K562 (cell line): ENCODE measurements at regions not wholly inside any gene's neighbourhood (a gene's known extent, or its start where the extent isn't known, plus 50 kb on each side); places are given as distances from the start of the nearest gene placed in this dataset.

Experiments
- ATAC-seq: fragments of 200-7000 bp; cut with Tn5 transposase; 3 replicates; pipeline ENCODE4 v1.9.1; 2020; ENCODE audit warnings: moderate library complexity
- BruUV-seq: library from RNA; stranded (reverse); fragments of 400-500 nt; replicated peaks from 2 replicates; lab custom pipeline; 2021; lab: Mats Ljungman, UMichigan
- CTCF ChIA-PET: fragments of 300-600 bp; formaldehyde crosslinking; extraction: SDS; loops from one replicate; lab custom pipeline; 2021; ENCODE audit warnings: low intra/inter-chr PET ratio; lab: Yijun Ruan, JAX
- POLR2A ChIA-PET: fragments of 300-600, 350-650 bp; sonication (Branson Sonifier 250); formaldehyde crosslinking; extraction: SDS; loops from one replicate; lab custom pipeline; 2021; ENCODE audit warnings: antibody characterized with exemption, inconsistent platforms; lab: Yijun Ruan, JAX
- DNase-seq, 4 experiments: peaks; one replicate each; pipeline versions ENCODE4 v3.0.0 to v3.0.0-alpha.2; 2011 to 2018; ENCODE audit warnings: low spot score in 3 of 4, mixed read lengths in 3 of 4; ENCODE audit errors: extremely low read depth in 1 of 4
- FAIRE-seq: peaks from 2 replicates; lab custom pipeline; 2011; peaks lifted over from hg19 to GRCh38; lab: Jason Lieb, UNC
- H2AFZ ChIP-seq: 2 replicates; pipeline ENCODE4 v1.6.0; 2011; ENCODE audit warnings: low read depth, low read length, control low read depth, inconsistent platforms
- H3K27ac ChIP-seq: fragments of 200-600 bp; 3 replicates; pipeline ENCODE4 v1.8.0; 2011; ENCODE audit warnings: low read depth, mild to moderate bottlenecking, control low read depth, inconsistent platforms, low read length, moderate library complexity, mixed read lengths; ENCODE audit errors: extremely low read depth
- H3K27me3 ChIP-seq, 2 experiments: fragments of 300-600 bp in 1 of 2; 2 replicates in 1 of 2; 3 replicates in 1 of 2; pipeline versions ENCODE4 v1.6.0 to v1.8.0; 2011; ENCODE audit warnings: inconsistent platforms in 2 of 2, low read length in 2 of 2, mild to moderate bottlenecking in 1 of 2, mixed read lengths in 1 of 2, moderate library complexity in 1 of 2; ENCODE audit not compliant: control insufficient read depth in 2 of 2, insufficient read depth in 2 of 2
- H3K36me3 ChIP-seq: fragments of 300-600 bp; 3 replicates; pipeline ENCODE4 v1.8.0; 2011; ENCODE audit warnings: mild to moderate bottlenecking, low read length, inconsistent platforms; ENCODE audit not compliant: control insufficient read depth, insufficient read depth
- H3K4me1 ChIP-seq, 2 experiments: fragments of 200-600 bp in 1 of 2; replicated peaks in 1 of 2; 2 replicates in 1 of 2; 3 replicates in 1 of 2; pipeline versions ENCODE4 v1.5.1 to v1.8.0; 2011; ENCODE audit warnings: inconsistent platforms in 2 of 2, low read length in 2 of 2, mild to moderate bottlenecking in 1 of 2, mixed read lengths in 1 of 2, moderate library complexity in 1 of 2; ENCODE audit not compliant: control insufficient read depth in 2 of 2, insufficient read depth in 2 of 2
- H3K4me2 ChIP-seq: 2 replicates; pipeline ENCODE4 v1.6.1; 2011; ENCODE audit warnings: low read length, control low read depth, inconsistent platforms, mixed read lengths; ENCODE audit not compliant: insufficient read depth
- H3K4me3 ChIP-seq: fragments of 200-600 bp; sonication (generic), shearing (Covaris generic); 2 replicates; pipeline ENCODE4 v1.5.1; 2016; ENCODE audit warnings: control low read depth, inconsistent platforms
- H3K79me2 ChIP-seq: fragments of 200-600 bp; 3 replicates; pipeline ENCODE4 v1.8.0; 2011; ENCODE audit warnings: low read length, inconsistent platforms; ENCODE audit not compliant: control insufficient read depth, insufficient read depth
- H3K9ac ChIP-seq, 2 experiments: 2 replicates each; pipeline versions ENCODE4 v1.6.0 to v1.6.1; 2011; ENCODE audit warnings: low read depth in 2 of 2, low read length in 2 of 2, control low read depth in 1 of 2, inconsistent platforms in 1 of 2, mild to moderate bottlenecking in 1 of 2, mixed read lengths in 1 of 2; ENCODE audit not compliant: insufficient read depth in 1 of 2
- H3K9me1 ChIP-seq: one replicate; pipeline ENCODE4 v1.6.0; 2011; ENCODE audit warnings: inconsistent platforms, mild to moderate bottlenecking, low read length, moderate library complexity; ENCODE audit not compliant: control insufficient read depth, insufficient read depth
- H3K9me3 ChIP-seq: replicated peaks from 2 replicates; pipeline ENCODE4 v1.5.1; 2011; ENCODE audit warnings: low read depth, low read length, inconsistent platforms; ENCODE audit not compliant: control insufficient read depth, insufficient read depth
- H4K20me1 ChIP-seq: replicated peaks from 2 replicates; pipeline ENCODE4 v1.6.1; 2011; ENCODE audit warnings: low read length, inconsistent platforms, mixed read lengths; ENCODE audit not compliant: control insufficient read depth, insufficient read depth
- ADNP ChIP-seq: fragments of 200-800 bp; sonication (Bioruptor generic); IDR thresholded peaks from 2 replicates; pipeline ENCODE4 v1.6.1; 2016; ENCODE audit warnings: missing genetic modification characterization, missing compliant biosample characterization
- ATF2 ChIP-seq: sonication (generic); formaldehyde crosslinking; IDR thresholded peaks from 2 replicates; pipeline ENCODE4 v1.8.1; 2022; ENCODE audit warnings: missing genetic modification reagents
- HNRNPK ChIP-seq: fragments of 200-400 bp; formaldehyde crosslinking; IDR thresholded peaks from one replicate; pipeline ENCODE4 v1.6.1; 2018; ENCODE audit warnings: mild to moderate bottlenecking, low read depth, low read length; ENCODE audit not compliant: poor library complexity, severe bottlenecking
- HSF4 ChIP-seq: fragments of 250-450 bp; sonication (Bioruptor Pico); IDR thresholded peaks from 2 replicates; pipeline ENCODE4 v2.1.2; 2022; ENCODE audit warnings: mild to moderate bottlenecking, moderate library complexity, borderline replicate concordance
- PATZ1 ChIP-seq: fragments of 250-450 bp; sonication (Bioruptor Pico); IDR thresholded peaks from 2 replicates; pipeline ENCODE4 v1.5.0; 2020; ENCODE audit warnings: mild to moderate bottlenecking, borderline replicate concordance
- PHF20 ChIP-seq: fragments of 450-650 bp; IDR thresholded peaks from 2 replicates; pipeline ENCODE4 v1.6.1; 2018; ENCODE audit not compliant: partially characterized antibody
- POLR2AphosphoS2 ChIP-seq: IDR thresholded peaks from 2 replicates; pipeline ENCODE4 v1.6.1; 2012; ENCODE audit warnings: low read length, improper control_type of control experiment
- PPARD ChIP-seq: fragments of 250-450 bp; sonication (Bioruptor Pico); IDR thresholded peaks from 2 replicates; pipeline ENCODE4 v1.8.0; 2022; ENCODE audit warnings: inconsistent platforms, mild to moderate bottlenecking, moderate library complexity
- ZNF143 ChIP-seq: sonication (generic); formaldehyde crosslinking; IDR thresholded peaks from 2 replicates; pipeline ENCODE4 v1.9.0; 2022; ENCODE audit warnings: mild to moderate bottlenecking, missing genetic modification reagents
- ZNF740 ChIP-seq, 3 experiments: fragments of 200-800 bp in 1 of 3; sonication (Bioruptor generic) in 1 of 3; sonication (generic) in 1 of 3; formaldehyde crosslinking in 1 of 3; IDR thresholded peaks; 2 replicates each; pipeline versions ENCODE4 v1.6.1 to v1.8.0; 2016 to 2022; ENCODE audit warnings: mild to moderate bottlenecking in 2 of 3, missing compliant biosample characterization in 2 of 3, missing genetic modification characterization in 2 of 3, missing genetic modification reagents in 1 of 3
- WGBS: fragments of 100-300 bp; shearing (Covaris generic); methylation state at CpG from one replicate; pipeline ENCODE4 v1.1.6; 2016; ENCODE audit warnings: low coverage, mixed read lengths; ENCODE audit not compliant: insufficient coverage; ENCODE audit errors: missing lambda C conversion rate; 5-methylcytosine and 5-hydroxymethylcytosine counted together
- in situ Hi-C: fragments of 300-500 bp; cut with MboI; formaldehyde crosslinking; loops from 4 replicates; pipeline ENCODE4 v1.15.0; 2018; ENCODE audit warnings: inconsistent platforms, mixed read lengths
- intact Hi-C: fragments of 100-400 bp; cut with micrococcal nuclease; formaldehyde crosslinking; loops from 2 replicates; pipeline ENCODE4 v1.14.2; 2022

GRCh38 chr6:145555084-145555483, 180.2 kb downstream of the EPM2A start:
- no peak overlapping the region for H3K27ac ChIP-seq
- H3K79me2 ChIP-seq = no peaks in the 10 kb centered on the region
- H3K9me1 ChIP-seq = no peaks in the 10 kb centered on the region
- no peak overlapping the region for H3K4me2 ChIP-seq
- in situ Hi-C loops = no loop called here
- intact Hi-C loops = no loop called here
- no peaks in the 10 kb centered on the region for H3K4me1 ChIP-seq
- ChIA-PET POLR2A (no interaction called here), CTCF (no interaction called here)
- H3K27me3 ChIP-seq = no peaks in the 10 kb centered on the region
- H3K9me3 ChIP-seq = no peaks in the 10 kb centered on the region; the same call in 1 of the 2 replicates
- ATAC-seq (no peak), DNase-seq (no peak), FAIRE-seq (no peak)
- H3K4me3 ChIP-seq = no peak overlapping the region
- 0% methylated on average over 1 of the region's 1 CpG for WGBS
- no peaks in the 10 kb centered on the region for H4K20me1 ChIP-seq
- no peak overlapping the region for H3K9ac ChIP-seq
- H2AFZ ChIP-seq = no peak overlapping the region
- no peaks in the 10 kb centered on the region for H3K36me3 ChIP-seq
- no TSS peak for BruUV-seq
- no peak for TF ChIP-seq PHF20
- TF ChIP-seq HSF4 = no peak
- no peak for TF ChIP-seq ZNF740 (CRISPR knock-in tag; IDR thresholded peaks at IDR 0.05)
- no peak for TF ChIP-seq ZNF740 (tag; IDR thresholded peaks at IDR 0.05)
- no peak for TF ChIP-seq ZNF143
- TF ChIP-seq HNRNPK = no peak
- no peak for TF ChIP-seq ATF2 (CRISPR knock-in tag)
- TF ChIP-seq PATZ1 (CRISPR knock-in tag) = no peak
- no peak for TF ChIP-seq ADNP (tag)
- TF ChIP-seq POLR2AphosphoS2 = no peak
- TF ChIP-seq PPARD (CRISPR knock-in tag) = no peak
